Astrocyte of the hippocampus (primary cell): ENCODE measurements at regions not wholly inside any gene's neighbourhood (a gene's known extent, or its start where the extent isn't known, plus 50 kb on each side); places are given as distances from the start of the nearest gene placed in this dataset.

Experiments
- DNase-seq: peaks from one replicate; pipeline ENCODE4 v3.0.0; 2011; ENCODE audit warnings: low read depth, low spot score

- no peak for DNase-seq
These were observed 126.3 kb upstream of the JUN start for GRCh38 chr1:58909914-58910681.

DNA sequence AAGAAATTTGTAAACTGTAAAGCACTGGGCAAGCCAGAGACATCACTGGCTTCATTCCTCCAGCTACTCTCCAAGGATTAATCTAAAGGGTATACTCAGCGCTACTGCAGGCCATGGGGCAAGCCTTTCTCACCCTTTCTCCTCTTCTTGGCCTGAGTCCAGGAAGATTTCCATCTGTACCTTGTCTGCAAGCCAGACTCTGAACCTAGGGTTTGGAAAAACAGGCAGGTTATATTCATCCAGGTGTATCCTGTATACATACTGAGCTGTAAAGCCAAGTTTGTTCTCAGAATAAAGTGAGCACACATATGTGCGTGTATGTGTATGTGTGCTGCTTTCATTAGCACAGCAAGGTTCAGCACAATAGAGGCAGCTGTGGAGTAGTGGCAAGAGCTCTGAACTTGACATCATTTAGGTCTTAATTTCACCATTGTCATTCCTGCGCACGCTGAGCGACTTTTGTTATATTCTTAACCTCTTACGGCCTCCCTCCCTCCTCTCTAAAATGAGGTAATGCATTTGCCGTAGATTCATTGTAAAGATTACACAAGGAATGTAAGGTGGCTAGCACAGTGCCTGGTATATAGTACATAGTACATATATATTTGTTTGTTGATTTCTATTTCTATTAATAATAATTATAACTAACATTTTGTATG is 128.1 kb upstream of the JUN start:
- no peak for DNase-seq

DNA sequence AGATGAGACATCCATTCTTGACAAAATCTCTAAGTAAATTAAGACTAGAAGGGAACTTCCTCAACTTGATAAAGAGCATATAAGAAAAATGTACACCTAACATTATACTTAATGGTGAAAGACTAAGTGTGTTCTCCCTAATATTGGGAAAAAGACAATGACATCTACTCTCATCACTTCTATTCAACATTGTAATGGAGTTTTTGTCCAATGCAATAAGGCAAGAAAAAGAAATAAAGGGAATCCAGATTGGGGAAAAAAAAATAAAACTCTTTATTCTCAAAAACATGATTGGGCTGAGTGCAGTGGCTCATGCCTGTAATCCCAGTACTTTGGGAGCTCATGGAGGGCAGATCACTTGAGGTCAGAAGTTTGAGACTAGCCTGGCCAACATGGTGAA is 131.1 kb upstream of the JUN start:
- DNase-seq: no peak

GRCh38 chr1:58917436-58917835 is 133.6 kb upstream of the JUN start:
- no peak for DNase-seq

DNA sequence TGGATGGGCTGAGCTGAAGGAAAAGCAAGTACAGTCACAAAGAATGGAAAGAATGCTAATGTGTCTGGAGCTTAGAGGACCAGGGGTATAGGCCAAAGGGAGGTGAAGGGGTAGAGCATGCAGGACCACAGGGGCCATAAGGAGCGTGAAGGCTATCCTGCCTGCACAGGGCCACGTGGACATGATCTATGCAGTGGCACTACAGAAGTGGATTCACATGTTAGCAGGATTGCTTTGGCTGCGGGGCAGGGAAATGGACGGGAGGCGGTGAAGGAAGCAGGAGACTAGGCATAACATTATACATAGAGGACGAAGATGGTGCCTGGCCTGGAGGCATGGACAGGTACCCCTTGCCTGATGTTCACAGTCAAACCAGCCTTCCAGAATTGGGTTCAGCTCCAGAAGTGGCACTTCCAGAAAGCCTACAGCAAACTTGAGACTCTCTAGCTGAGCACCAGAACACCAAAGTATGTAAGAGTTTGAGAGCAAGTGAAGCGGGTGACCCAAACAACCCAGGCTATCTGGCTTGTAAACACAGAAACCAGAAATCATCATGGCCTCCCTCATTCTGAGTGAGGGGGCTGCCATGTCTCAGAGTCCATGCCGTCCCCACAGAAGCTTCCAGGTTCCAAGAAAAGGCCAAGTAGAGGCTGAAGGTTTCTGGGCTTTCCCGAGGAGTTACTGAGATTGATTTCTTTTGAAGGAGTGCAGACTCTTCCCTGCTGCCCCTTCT is 135.5 kb upstream of the JUN start:
- DNase-seq: no peak

DNA sequence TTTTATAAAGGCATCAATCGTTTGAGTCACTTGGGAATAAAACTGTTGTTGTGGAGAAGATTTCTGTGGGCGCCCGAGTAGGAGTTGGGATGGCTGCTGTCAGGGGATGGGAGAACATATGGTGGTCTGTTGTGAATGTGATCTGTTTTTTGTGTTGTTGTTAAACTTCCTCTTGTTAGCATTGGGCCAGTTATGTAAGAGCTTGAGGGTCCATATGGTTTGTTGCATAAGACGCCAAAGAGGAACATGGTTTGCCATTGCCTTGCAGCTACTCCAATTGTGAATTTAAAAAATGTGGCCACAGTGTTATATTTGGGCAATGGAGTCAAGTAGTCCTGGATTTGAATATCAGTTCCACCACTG is 136.1 kb upstream of the JUN start:
- no peak for DNase-seq

- no peak for DNase-seq
These were observed 137.5 kb upstream of the JUN start for GRCh38 chr1:58921342-58921741.

- no peak for DNase-seq
These were observed 137.9 kb upstream of the JUN start for GRCh38 chr1:58921751-58922150.

DNA sequence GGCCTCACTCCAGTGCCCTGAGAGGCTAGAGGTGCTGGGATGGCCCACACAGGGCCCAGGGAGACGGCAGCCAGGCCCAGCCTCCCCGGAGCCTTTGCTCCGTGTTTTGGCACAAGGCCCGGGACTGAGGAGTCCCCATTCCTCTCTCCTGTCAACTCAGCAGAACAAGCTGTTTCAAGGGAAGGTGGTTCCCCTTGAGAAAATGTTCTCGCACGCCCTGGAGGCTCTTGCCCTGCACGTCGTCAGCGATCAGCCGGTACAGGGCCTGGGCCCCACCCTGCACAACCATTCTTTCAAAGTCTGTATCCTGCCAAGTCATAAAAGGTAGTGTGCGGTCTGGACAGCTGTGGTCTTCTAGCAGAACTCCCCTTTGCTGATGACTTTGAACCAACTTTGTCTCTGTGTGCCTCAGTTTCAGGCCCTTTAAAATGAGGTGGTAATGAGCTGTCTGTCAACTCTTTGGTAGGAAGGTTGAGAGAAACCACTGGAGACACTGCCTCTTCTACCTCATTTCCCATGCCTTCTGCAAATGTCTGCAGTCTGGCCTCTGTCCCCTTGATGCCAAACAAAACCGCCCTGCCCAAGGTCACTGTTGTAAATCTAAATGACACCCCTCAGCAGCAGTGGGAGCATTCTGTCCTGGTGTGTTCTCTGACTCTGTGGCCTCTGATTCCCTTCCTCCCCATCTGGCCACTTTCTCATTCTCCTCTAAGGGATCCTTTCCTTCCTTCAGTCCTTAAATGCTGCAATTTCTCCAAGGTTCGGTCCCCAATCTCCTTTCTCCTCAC is 138.6 kb upstream of the JUN start:
- DNase-seq: peak; percentile 51

- DNase-seq: no peak
These were observed 139.2 kb upstream of the JUN start for GRCh38 chr1:58923090-58923470.

- DNase-seq: no peak
These were observed 140.2 kb upstream of the JUN start for GRCh38 chr1:58924016-58924565.

- no peak for DNase-seq
These were observed 141.0 kb upstream of the JUN start for GRCh38 chr1:58924821-58925220.

DNA sequence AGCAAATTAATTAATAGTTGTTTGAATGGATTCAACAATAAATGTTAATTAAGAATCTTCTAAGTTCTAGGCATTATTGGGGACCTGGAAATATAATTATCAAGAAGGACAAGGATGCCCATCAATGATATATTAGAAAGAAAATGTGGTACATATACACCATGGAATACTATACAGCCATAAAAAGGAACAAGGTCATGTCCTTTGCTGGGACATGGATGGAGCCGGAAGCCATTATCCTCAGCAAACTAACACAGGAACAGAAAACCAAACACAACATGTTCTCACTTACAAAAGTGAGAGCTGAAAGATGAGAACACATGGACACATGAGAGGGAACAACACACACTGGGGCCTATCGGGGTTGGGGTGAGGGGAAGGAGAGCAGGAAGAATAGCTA is 141.4 kb upstream of the JUN start:
- DNase-seq: no peak

DNA sequence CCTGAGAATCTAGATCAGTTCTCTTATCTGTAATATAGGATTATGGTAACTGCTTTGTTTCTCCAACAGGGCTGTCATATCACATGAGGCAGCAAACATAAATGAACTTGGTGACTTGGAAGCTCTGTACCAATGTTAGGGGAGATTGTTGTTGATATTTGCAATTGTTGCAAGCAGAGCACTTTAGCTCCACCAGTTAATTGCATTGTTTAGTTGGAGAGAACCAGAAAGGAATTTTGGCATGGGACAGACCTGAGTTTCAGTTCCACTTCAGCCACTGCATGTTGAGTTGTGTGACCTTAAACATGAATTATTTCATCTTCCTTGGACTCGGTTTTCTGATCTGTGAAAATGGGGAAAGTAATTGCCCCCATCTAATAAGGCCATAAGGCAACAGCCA is 142.3 kb upstream of the JUN start:
- DNase-seq: no peak

GRCh38 chr1:58927041-58927721 is 143.3 kb upstream of the JUN start:
- DNase-seq: peak; percentile 28

- no peak for DNase-seq
These were observed 143.9 kb upstream of the JUN start for GRCh38 chr1:58927722-58928085.

DNA sequence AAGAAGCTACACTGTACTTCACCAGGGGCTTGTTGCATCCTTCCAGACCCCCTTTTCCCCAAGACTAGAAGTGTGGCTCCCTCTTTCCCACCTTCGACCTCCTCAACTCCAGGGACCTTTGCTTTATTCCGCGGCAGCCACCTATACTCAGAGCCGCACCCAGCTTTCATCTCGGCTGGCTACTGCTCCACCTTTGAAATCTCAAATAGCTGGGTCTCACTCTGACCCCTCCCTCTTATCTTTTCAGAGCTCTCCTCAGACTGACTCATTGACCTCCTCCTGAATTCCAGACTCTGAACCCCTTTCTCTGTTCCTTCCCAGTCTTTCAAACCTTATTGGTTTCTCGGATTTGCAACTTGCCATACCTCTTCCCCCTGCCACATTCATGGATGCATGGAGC is 144.7 kb upstream of the JUN start:
- DNase-seq: no peak

DNA sequence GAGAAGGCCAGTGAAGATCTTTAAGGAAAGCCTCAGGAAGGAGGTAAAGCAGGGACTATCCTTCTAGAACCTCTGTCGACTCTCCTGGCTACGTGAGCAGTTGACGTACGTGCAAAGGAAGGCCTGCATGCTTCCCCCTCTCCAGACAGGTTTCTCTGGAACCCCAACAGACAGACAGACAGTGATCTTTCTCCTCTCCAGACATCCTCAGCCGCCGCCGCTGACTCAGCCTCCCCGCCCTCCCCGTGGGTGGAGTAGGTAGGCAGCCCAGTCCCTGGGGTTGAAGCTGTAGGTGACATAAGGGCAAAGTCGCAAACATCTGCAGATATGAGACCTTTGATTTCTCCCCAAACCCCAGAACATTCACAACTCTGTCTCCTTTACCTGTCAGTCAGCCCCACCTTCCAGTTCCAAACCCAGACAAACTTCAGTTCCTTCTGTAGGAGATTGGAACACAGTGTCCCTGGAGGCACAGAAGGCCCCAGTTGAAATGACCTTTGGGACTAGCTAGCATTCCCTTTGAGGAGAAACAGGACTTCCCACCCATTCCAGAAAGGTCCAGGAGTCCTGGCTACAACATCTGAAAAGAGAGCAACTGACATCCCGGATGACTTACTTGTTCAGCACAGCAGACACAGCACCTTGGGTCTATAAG is 146.0 kb upstream of the JUN start:
- DNase-seq: no peak

DNA sequence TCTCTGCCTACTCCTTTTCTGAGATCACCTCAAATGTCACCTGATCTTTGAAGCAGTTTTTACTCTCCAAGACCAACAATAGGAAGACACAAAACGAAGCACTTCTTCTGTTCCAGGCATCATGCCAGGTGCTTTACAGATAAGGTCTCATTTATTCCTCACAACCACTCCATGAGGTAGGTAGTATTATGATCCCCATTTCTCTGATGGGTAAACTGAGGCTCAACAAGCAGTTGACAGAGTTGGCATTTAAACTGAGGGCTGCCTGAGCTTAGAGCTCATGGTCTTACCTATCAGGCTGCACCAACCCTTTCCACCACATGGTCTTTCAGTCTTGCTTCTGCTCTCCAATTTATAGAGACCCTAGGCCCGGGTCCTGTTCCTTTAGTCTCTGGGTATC is 147.2 kb upstream of the JUN start:
- no peak for DNase-seq

DNA sequence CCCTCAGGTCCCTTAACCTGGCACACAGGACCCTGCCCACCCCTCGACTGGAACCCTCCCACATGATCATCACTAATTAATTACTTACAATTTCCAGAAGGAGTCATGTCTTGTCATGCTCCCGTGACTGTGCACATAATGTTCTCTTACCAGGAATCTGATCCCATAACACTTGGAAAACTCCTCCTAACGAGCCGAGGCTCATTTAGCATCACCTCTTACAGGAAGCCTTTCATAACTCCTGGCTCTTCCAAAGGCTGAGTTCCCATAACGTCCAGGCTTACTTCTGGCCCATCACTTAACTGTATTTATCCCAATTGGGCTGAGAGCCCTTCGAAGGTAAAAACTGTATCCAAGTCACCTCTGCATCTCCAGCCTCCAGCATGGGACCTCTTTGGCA is 147.9 kb upstream of the JUN start:
- DNase-seq: no peak
